ENCODE measurements at regions not wholly inside any gene's neighbourhood (a gene's known extent, or its start where the extent isn't known, plus 50 kb on each side); places are given as distances from the start of the nearest gene placed in this dataset.

- TF ChIP-seq, protein P1, sequence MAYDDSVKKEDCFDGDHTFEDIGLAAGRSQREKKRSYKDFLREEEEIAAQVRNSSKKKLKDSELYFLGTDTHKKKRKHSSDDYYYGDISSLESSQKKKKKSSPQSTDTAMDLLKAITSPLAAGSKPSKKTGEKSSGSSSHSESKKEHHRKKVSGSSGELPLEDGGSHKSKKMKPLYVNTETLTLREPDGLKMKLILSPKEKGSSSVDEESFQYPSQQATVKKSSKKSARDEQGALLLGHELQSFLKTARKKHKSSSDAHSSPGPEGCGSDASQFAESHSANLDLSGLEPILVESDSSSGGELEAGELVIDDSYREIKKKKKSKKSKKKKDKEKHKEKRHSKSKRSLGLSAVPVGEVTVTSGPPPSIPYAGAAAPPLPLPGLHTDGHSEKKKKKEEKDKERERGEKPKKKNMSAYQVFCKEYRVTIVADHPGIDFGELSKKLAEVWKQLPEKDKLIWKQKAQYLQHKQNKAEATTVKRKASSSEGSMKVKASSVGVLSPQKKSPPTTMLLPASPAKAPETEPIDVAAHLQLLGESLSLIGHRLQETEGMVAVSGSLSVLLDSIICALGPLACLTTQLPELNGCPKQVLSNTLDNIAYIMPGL (CRISPR knock-in tag; IDR thresholded peaks at IDR 0.05; ENCODE audit: borderline replicate concordance), result no peak
Measured at GRCh38 chr4:35820003-35820402, 424.3 kb downstream of the ARAP2 start (continued).

DNA sequence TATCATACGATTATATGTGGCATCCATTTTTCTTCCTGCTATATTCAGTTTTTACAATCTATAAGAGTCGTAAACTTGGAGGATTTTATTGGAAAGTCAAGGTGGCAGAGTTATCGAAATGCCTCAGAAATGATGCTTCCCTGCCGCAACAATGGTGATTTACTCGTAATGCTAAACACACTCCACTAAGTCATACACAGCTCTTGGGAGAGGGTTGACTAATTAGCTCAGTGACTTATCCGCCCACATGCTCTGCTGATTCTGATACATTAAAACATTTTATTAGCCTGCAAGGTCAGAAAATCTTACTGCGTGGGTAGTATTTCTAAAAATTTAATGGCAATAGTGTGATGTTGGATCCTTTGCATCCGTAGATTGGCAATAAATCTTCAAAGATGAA is 420.1 kb downstream of the ARAP2 start:
- FAIRE-seq, result no peak
- no peak for TF ChIP-seq JUN (IDR thresholded peaks at IDR 0.05)
- no peak overlapping the region for H3K4me2 ChIP-seq
- H3K4me1 ChIP-seq, result no peaks in the 10 kb centered on the region
- no peak overlapping the region for H3K27ac ChIP-seq
- no peak for ATAC-seq
- 49% methylated on average over 8 of the region's 8 CpGs for WGBS (ENCODE audit: missing lambda C conversion rate)
- CTCF ChIA-PET, result no interaction called here
- H3K9me3 ChIP-seq, result no peaks in the 10 kb centered on the region
- H3K4me3 ChIP-seq, result no peak overlapping the region
- POLR2A ChIA-PET, result no interaction called here
- no peak for DNase-seq (ENCODE audit: low read depth in 1 of 2, low spot score in 1 of 2)

- Histone ChIP-seq H3K4me2 (no peak overlapping the region), H3K27ac (no peak overlapping the region), H3K4me1 (no peaks in the 10 kb centered on the region), H3K9me3 (no peaks in the 10 kb centered on the region), H3K4me3 (no peak overlapping the region)
- TF ChIP-seq HOXB13 (CRISPR knock-in tag; IDR thresholded peaks at IDR 0.05; ENCODE audit: low read depth) (no peak), REST (IDR thresholded peaks at IDR 0.05) (no peak), HDAC2 (IDR thresholded peaks at IDR 0.05) (no peak), EP300 (IDR thresholded peaks at IDR 0.05) (no peak), ATOH8 (CRISPR knock-in tag; IDR thresholded peaks at IDR 0.05; ENCODE audit: low read depth) (no peak), EHF (CRISPR knock-in tag; IDR thresholded peaks at IDR 0.05) (no peak), BHLHE40 (IDR thresholded peaks at IDR 0.05; ENCODE audit: low read depth, low read length) (no peak), CEBPB (IDR thresholded peaks at IDR 0.05) (no peak), HOXA7 (CRISPR knock-in tag; IDR thresholded peaks at IDR 0.05) (no peak)
- CTCF ChIA-PET, result no interaction called here
- no peak for FAIRE-seq
- POLR2A ChIA-PET, result no interaction called here
- no peak for ATAC-seq
- no peak for DNase-seq (ENCODE audit: low read depth in 1 of 2, low spot score in 1 of 2)
Measured at GRCh38 chr4:35835893-35836292, 408.4 kb downstream of the ARAP2 start.

DNA sequence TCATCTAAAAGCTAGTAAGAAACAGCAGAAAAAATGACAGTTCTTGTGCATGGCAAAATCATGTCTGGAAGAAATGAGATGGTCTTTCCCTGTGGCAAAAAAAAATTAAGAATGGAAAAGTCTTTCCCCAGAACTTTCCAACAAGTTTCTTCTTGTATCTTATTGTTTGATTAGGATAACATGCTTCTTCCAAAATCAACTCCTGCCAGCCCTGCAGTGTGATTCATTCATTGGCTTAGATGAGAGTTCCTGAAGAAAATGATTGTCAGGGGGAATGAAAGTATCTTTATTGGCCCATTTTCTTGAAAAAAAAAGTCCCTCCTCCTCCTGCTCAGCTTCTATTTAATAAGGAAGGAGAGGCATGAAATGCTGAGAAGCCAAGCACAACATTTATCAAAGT is 407.7 kb downstream of the ARAP2 start:
- no peaks in the 10 kb centered on the region for H3K9me3 ChIP-seq
- ChIA-PET CTCF (no interaction called here), POLR2A (no interaction called here)
- H3K4me3 ChIP-seq, result no peak overlapping the region
- FAIRE-seq, result no peak
- H3K4me1 ChIP-seq, result no peaks in the 10 kb centered on the region
- DNase-seq (ENCODE audit: low read depth in 1 of 2, low spot score in 1 of 2), result no peak
- no peak for ATAC-seq
- TF ChIP-seq ESRRA (IDR thresholded peaks at IDR 0.05; ENCODE audit: borderline replicate concordance, low read length) (no peak), POLR2AphosphoS2 (conservative IDR thresholded peaks at IDR 0.05; ENCODE audit: low read length) (no peak), EP300 (IDR thresholded peaks at IDR 0.05) (no peak), PBX3 (IDR thresholded peaks at IDR 0.05) (no peak), TFCP2L1 (CRISPR knock-in tag; IDR thresholded peaks at IDR 0.05) (no peak), NR3C1 (IDR thresholded peaks at IDR 0.05) (no peak), TP53 (CRISPR knock-in tag; IDR thresholded peaks at IDR 0.05) (no peak), RNF2 (IDR thresholded peaks at IDR 0.05; ENCODE audit: borderline replicate concordance, low read depth) (no peak), POLR2A (IDR thresholded peaks at IDR 0.05; ENCODE audit: low read length) (no peak), CEBPB (IDR thresholded peaks at IDR 0.05) (no peak), SREBF2 (IDR thresholded peaks at IDR 0.05) (no peak)
- no peak overlapping the region for H3K27ac ChIP-seq
- H3K4me2 ChIP-seq, result no peak overlapping the region
